ENCODE measurements at regions not wholly inside any gene's neighbourhood (a gene's known extent, or its start where the extent isn't known, plus 50 kb on each side); places are given as distances from the start of the nearest gene placed in this dataset.

DNA sequence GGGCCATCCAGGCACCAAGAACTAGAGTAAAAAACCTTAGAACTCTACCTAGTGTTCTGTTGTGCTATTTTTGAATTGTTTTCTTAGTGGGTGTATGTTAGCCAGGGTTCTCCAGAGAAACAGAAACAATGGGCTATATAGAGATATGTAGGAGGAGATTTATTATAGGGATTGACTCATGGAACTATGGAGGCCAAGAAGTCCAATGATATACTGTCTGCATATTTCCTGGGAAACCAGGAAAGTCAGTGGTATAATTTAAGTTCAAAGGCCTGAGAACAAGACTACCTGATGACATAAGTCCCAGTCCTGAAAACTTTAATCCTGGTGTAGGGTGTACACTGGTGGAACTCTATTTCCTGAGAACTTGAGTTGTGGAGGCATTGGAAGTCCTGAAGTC is 108.7 kb upstream of the ACVR1 start:
- no peak overlapping the region for H3K4me3 ChIP-seq (ENCODE audit: low read depth, low read length)
- no peaks in the 10 kb centered on the region for H3K27me3 ChIP-seq (ENCODE audit: control insufficient read depth, insufficient read depth, low read length)
- H3K27ac ChIP-seq (ENCODE audit: low read depth, low read length): no peak overlapping the region
- TF ChIP-seq, protein P1, sequence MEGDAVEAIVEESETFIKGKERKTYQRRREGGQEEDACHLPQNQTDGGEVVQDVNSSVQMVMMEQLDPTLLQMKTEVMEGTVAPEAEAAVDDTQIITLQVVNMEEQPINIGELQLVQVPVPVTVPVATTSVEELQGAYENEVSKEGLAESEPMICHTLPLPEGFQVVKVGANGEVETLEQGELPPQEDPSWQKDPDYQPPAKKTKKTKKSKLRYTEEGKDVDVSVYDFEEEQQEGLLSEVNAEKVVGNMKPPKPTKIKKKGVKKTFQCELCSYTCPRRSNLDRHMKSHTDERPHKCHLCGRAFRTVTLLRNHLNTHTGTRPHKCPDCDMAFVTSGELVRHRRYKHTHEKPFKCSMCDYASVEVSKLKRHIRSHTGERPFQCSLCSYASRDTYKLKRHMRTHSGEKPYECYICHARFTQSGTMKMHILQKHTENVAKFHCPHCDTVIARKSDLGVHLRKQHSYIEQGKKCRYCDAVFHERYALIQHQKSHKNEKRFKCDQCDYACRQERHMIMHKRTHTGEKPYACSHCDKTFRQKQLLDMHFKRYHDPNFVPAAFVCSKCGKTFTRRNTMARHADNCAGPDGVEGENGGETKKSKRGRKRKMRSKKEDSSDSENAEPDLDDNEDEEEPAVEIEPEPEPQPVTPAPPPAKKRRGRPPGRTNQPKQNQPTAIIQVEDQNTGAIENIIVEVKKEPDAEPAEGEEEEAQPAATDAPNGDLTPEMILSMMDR (IDR thresholded peaks at IDR 0.05; ENCODE audit: low read depth, low read length): no peak
- no peak for DNase-seq (ENCODE audit: low read depth, low spot score)
- peaks cover 4% of the 10 kb centered on the region for H3K9me3 ChIP-seq (ENCODE audit: control insufficient read depth, insufficient read depth, low read length)
- ChIA-PET CTCF (no interaction called here), POLR2A (no interaction called here)

DNA sequence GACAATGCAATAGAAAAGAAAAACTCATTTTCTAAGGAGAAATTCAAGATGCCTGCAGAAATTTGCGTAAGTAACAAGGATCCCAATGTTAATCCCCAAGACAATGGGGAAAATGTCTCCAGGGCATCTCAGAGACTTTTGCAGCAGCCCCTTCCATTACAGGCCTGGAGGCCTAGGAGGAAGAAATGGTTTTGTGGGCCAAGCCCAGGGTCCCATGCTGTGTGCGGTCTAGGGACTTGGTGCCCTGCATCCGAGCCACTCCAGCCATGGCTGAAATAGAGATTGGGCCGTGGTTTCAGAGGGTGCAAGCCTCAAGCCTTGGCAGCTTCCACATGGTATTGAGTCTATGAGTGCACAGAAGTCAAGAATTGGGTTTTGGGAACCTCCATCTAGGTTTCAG is 103.9 kb upstream of the ACVR1 start:
- no peak overlapping the region for H3K27ac ChIP-seq (ENCODE audit: low read depth, low read length)
- POLR2A ChIA-PET: no interaction called here
- no peak for DNase-seq (ENCODE audit: low read depth, low spot score)
- TF ChIP-seq, protein P1 (IDR thresholded peaks at IDR 0.05; ENCODE audit: low read depth, low read length): no peak
- H3K9me3 ChIP-seq (ENCODE audit: control insufficient read depth, insufficient read depth, low read length): peaks cover 4% of the 10 kb centered on the region
- H3K4me3 ChIP-seq (ENCODE audit: low read depth, low read length): no peak overlapping the region
- no peaks in the 10 kb centered on the region for H3K27me3 ChIP-seq (ENCODE audit: control insufficient read depth, insufficient read depth, low read length)
- CTCF ChIA-PET: no interaction called here

DNA sequence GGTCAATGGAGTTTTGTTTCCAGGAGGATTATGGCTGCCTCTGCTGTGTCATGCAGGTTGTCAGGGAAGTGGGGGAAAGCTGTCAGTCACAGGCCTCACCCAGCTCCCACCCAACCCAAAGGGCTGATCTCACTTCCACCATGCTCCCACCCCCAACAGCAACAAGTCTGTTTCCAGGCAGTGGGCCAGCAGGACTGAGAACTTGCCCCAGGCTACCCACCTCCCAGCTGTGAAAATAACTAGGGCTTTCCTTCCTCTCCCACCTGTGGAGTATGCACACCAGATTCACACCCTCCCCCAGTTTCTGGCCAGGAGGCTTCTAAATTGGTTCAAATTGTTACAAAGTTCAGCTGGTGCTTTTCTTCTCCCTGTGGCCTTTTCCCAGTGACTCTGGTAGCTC is 95.6 kb upstream of the ACVR1 start:
- TF ChIP-seq, protein P1 (IDR thresholded peaks at IDR 0.05; ENCODE audit: low read depth, low read length): no peak
- H3K27ac ChIP-seq (ENCODE audit: low read depth, low read length): no peak overlapping the region
- ChIA-PET POLR2A (no interaction called here), CTCF (no interaction called here)
- DNase-seq (ENCODE audit: low read depth, low spot score): no peak
- H3K9me3 ChIP-seq (ENCODE audit: control insufficient read depth, insufficient read depth, low read length): no peaks in the 10 kb centered on the region; the same call in 1 of the 2 replicates
- H3K27me3 ChIP-seq (ENCODE audit: control insufficient read depth, insufficient read depth, low read length): no peaks in the 10 kb centered on the region
- no peak overlapping the region for H3K4me3 ChIP-seq (ENCODE audit: low read depth, low read length)

DNA sequence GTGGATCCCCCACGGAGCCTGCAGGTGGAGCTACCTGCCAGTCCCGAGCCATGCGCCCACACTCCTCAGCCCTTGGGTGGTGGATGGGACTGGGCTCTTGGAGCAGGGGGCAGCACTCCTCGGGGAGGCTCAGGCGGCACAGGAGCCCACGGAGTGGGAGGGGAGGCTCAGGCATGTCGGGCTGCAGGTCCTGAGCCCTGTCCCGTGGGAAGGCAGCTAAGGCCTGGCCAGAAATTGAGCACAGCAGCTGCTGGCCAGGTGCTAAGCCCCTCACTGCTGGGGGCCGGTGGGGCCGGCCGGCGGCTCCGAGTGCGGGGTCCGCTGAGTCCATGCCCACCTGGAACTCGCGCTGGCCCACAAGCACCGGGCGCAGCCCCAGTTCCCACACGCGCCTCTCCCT is 91.7 kb upstream of the ACVR1 start:
- Histone ChIP-seq H3K4me3 (ENCODE audit: low read depth, low read length) (no peak overlapping the region), H3K27me3 (ENCODE audit: control insufficient read depth, insufficient read depth, low read length) (no peaks in the 10 kb centered on the region), H3K9me3 (ENCODE audit: control insufficient read depth, insufficient read depth, low read length) (no peaks in the 10 kb centered on the region; the same call in 1 of the 2 replicates), H3K27ac (ENCODE audit: low read depth, low read length) (no peak overlapping the region)
- no peak for DNase-seq (ENCODE audit: low read depth, low spot score)
- ChIA-PET POLR2A (no interaction called here), CTCF (no interaction called here)
- TF ChIP-seq, protein P1 (IDR thresholded peaks at IDR 0.05; ENCODE audit: low read depth, low read length): no peak

DNA sequence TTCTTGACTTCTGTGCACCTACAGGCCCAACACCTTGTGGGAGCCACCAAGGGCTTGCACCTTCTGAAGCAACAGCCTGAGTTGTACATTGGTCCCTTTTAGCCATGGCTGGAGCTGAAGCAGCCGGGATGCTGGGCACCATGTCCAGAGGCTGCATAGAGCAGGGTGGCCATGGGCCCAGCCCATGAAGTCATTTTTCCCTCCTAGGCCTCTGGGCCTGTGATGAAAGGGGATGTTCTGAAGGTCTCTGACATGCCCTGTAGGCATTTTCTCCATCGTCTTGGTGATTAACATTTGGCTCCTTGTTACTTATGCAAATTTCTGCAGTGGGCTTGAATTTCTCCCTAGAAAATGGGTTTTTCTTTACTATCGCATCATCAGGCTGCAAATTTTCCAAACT is 83.1 kb upstream of the ACVR1 start:
- Histone ChIP-seq H3K27ac (ENCODE audit: low read depth, low read length) (no peak overlapping the region), H3K9me3 (ENCODE audit: control insufficient read depth, insufficient read depth, low read length) (no peaks in the 10 kb centered on the region; the same call in 1 of the 2 replicates), H3K27me3 (ENCODE audit: control insufficient read depth, insufficient read depth, low read length) (no peaks in the 10 kb centered on the region), H3K4me3 (ENCODE audit: low read depth, low read length) (no peak overlapping the region)
- TF ChIP-seq, protein P1 (IDR thresholded peaks at IDR 0.05; ENCODE audit: low read depth, low read length): no peak
- CTCF ChIA-PET: no interaction called here
- POLR2A ChIA-PET: no interaction called here
- no peak for DNase-seq (ENCODE audit: low read depth, low spot score)

Measured in AG04450 (cell line).